HG03097 (cell line): ENCODE measurements at regions not wholly inside any gene's neighbourhood (a gene's known extent, or its start where the extent isn't known, plus 50 kb on each side); places are given as distances from the start of the nearest gene placed in this dataset.
"Not testable (repeated sequence)": the region's sequence is repeated elsewhere in the genome, so short reads cannot be mapped to it uniquely, and the experiment has no call there.

ENCODE experiments used
- ATAC-seq: cut with Tn5 transposase; IDR thresholded peaks from one replicate; pipeline ENCODE4 v1.9.1; 2021; ENCODE audit not compliant: unreplicated experiment, low FRiP score

- not testable (repeated sequence) for ATAC-seq
These were observed 222.3 kb upstream of the PLGLB2 start for GRCh38 chr2:87525497-87525991.

DNA sequence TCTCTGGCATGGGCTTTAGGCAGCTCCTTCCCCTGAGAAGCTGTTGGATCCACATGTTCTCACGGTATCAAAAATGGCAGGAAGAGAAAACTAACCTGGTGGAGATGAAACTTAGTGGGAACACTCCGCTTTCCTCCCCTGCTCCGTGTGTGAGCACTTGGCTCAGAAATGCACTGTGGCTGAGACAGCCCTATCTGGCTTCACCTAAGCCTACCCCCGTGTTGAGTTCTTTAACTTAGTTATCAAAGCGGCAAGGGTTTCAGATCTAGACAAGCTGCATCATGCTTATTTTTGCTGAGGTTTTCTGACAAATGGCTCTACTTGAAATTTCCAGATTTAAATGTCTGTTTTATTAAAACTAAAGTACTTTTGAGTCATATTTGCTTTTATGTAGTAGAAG, 221.6 kb upstream of the PLGLB2 start:
- not testable (repeated sequence) for ATAC-seq

- not testable (repeated sequence) for ATAC-seq
These were observed 215.7 kb upstream of the PLGLB2 start for GRCh38 chr2:87531968-87532715.

DNA sequence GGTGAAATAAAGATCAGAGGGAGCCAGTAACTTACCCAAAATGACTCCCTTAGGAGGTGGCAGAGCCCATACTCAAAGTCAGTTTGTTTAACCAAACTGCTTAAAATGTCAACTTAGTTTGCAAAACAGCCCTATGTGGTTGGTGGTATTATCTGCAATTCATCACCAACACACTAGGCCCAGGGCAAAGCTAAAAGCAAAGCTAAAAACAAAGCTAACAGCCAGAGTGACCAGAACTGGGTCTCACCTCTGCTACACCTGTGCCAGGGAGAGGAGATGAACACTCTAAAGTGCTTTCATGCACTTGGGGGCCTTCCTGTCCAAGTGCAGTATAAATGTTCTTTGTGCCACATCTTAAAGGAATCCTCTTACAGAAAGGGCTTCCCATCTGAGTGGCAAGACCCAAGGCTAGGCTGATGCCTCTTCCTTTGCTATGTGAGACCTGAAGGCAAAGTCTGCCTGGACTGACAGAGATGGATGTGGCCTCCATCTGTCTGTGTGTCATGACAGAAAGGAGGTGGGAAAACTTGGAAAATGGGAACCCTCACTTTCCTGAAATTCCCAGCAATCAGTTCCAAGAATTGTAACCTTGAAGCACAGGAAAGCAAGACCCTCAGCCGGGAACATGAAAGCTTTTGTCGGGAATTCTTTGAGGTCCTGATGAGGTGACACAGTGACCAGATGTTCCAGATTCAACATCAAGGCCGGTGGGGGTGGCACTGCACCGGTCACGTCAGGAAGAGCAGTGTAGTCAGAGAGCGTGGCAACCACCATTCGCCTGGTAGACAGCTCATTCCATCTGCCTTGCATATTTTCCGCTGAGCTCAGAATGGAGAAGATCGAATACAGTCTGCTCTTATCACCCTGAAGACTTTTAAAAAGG, 214.3 kb upstream of the PLGLB2 start:
- not testable (repeated sequence) for ATAC-seq

DNA sequence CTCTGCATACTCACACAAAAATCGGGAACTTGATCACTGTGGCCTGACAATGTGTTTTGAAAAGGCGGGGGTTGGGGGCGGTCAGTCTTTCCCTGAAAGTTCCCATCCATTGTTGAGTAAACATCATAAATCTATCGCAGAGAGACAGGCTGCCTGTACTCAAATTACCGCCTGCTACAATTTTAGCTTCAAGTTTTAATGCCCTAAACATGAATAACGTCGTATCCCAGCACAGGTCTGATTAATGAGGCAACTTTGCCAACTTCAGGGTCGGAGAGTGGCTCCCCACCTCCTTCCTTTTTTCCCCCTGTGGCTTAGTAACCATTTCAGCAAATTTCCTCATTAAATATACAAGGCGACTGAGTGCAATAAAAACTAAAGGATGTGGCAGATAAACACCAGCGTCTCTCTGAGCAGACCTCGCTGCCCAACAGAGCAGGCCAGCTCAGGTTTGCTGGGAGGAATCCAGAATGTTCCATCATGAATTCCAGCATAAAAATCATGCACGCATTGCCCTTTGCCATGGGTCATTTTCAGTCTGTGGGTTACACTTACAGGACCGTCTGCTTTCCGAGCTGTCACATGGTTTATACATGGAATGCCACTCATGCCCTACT, 213.5 kb upstream of the PLGLB2 start:
- not testable (repeated sequence) for ATAC-seq

DNA sequence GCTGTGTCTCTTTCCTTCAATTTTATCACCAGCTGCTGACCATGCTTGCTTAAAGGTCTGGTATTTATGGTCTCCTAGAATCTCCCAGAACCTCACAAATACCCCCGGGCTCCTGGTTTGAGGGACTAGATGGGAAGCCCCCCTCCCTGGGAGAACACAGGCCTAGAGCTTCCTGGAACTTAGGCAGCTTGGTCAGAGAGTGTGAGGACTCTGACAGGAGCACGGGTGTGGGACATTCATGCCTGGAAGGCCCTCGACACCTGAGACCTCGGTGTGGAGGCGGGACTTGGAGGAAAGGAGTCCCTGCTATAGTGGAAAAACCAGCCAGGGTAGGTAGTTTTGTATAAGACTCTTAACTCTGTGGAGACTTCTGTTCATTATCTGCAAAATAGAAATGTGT, 211.5 kb upstream of the PLGLB2 start:
- not testable (repeated sequence) for ATAC-seq

GRCh38 chr2:87537251-87537671, 210.6 kb upstream of the PLGLB2 start:
- not testable (repeated sequence) for ATAC-seq

- ATAC-seq = not testable (repeated sequence)
These were observed 209.6 kb upstream of the PLGLB2 start for GRCh38 chr2:87538268-87538667.

DNA sequence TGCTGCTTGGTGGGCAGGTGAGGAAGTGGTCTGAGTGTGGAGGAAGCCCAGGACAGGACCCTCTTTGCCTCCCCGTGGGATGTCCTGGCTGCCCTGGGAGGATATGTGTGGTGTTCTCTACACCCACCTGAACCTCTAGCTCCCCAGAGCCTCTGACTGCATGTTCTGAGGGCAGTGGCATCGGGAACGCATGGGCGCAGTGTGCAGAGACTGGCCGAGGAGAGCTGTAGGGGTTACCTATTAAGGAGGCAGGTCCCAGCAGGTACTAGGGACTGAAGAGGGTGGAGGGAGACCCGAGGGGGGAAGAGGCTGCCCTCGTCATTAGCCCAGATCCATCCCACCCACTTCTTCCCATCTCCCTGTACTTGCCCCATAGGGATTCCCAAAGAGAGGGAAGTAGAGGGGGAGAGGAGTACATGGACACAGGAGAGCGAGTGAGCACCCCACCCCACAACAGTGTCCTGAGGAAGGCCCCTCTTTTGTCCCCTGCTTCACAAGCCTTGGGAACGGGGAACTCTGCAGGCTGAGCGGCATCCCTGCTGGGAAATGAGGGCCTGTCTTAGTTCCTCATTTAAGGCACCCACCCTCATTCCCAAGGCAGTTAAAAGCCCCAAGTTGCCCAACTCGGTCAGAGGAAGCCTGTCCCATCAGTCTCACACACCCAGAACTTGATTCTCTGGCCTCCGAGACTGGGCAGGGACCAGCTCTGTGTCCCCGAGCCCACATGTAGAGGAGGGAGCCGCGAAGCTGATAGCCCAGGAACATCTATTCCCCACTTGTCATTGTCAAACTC, 208.5 kb upstream of the PLGLB2 start:
- not testable (repeated sequence) for ATAC-seq

DNA sequence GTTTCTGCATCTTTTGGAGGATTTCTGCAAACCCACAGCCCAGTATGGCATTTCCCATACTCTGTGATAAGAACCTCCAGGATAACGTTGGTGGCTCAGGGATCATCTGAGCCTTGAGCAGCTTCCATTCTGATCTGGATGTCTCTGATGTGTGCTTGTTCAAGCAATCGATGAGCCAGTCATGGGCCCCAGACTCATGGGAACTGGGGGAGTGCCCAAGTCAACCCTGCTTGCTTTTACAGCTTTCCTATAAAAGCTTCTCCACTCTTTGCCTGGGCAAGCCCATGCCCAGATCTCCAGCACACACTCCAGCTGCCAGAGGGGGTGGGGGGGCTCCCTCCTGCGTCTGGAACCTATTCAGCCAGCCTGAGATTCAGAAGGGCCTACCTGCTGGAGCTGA, 207.6 kb upstream of the PLGLB2 start:
- not testable (repeated sequence) for ATAC-seq

DNA sequence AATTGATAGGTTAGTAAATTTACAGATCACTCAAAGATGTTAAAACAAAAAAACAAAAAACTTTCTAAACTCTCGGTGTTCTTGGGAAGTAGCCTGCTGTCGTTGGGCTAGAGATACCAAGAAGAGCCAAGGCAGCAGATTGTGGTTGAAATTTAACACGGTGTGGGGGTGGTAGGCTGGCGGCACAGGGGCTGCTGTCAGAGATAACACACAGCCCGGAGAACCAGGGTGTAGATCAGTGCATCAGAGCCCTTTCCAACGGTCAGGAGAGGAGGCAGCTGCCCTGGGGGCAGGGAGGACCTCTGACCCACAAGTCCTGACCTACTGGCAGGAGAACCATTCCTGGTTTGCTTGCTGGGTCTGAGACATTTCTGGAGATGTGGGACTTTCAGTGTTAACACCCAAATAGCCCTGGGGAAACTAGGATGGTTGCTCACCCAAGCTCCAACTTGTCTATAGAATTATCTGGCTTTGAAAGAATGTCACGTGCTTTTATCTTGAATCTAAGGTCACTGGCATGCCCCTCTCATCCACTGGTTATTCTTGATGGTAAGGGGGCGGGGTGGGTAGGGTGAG, 205.2 kb upstream of the PLGLB2 start:
- ATAC-seq = not testable (repeated sequence)

GRCh38 chr2:87543797-87544196, 204.1 kb upstream of the PLGLB2 start:
- not testable (repeated sequence) for ATAC-seq

GRCh38 chr2:87547106-87547505, 200.8 kb upstream of the PLGLB2 start:
- not testable (repeated sequence) for ATAC-seq

DNA sequence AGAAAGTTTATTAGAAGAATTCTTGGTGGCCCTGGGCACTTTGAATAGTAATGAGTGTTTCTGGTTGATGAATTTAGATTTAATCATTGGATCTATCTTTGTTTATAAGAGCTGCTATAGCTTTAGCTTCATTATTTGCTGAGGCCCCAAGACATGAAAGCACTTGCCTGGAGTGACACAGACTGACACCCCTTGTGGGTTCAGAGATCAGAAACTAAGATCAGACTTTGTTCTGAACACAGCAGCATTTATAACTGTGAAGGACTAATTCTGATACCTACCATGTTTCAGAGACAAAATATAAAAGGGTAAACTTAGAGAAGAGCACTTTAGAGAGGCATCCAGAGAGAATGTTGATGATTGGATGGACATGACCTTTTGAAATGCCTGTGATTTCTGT, 199.9 kb upstream of the PLGLB2 start:
- ATAC-seq = not testable (repeated sequence)

DNA sequence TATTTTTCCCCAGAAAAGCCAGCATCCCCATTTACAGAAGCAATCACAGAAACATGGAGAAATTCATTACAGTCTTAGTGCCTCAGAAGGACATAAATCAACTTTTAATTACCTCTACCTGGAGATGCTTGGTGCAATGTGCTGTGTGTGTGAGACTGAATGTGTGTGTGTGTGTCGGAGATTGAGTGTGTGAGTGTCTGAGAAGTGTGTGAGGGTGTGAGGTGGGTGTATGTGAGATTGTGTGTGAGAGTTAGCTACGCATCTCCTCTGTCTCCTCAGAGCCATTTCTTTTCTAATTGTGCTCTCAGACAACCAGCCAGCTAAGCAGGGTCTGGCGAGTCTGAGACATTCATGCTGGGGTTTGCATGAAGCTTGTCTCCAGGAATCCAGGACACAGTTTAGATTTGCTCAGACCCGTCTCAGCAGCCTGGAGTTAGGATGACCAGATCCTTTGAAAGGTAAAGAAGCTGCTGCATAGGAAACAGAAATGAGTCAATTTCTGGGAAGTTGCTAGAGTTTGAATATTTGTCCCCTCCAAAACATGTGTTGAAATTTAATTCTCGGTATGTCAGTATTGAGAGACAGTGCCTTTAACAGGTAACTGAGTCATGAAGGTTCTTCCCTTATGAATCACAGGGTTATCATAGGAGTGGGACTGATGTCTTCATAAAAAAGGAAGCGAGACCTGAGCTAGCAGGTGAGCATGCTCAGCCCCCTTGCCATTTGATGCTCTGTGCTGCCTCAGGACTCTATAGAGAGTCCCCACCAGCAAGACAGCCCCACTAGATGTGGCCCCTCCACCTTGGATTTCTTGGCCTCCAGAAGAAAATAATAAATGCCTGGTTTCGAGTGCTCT, 199.0 kb upstream of the PLGLB2 start:
- not testable (repeated sequence) for ATAC-seq

DNA sequence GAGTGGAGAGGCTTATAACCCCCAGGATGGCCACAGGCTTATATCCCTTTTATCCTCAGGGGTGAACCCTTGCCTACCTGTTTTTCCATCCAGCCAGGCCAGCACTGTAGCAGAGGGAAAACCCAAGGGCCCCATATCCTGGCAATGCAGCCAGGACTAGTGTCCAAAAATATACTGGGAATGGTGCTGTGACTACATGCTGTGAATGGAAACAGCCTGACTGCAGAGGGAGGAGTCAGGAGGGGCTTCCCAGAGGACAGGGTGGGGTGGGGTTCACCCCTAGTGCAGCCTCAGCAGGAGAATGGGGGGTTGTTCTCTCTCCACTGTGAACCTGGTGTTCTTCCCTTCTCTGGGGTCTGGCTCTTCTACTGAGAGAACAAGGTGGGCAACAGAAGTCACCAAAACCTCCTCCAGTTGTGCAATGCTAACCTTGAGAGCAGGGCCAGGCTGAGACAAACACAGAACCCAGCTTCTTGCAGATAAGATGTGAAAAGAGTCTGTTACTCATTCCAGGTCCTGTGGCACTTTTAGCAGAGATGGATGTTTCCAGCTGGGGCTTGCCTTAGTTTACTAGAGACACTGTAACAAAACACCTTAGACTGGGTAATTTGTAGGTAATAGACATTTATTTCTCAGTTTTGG, 198.2 kb upstream of the PLGLB2 start:
- not testable (repeated sequence) for ATAC-seq

- ATAC-seq = not testable (repeated sequence)
These were observed 193.2 kb upstream of the PLGLB2 start for GRCh38 chr2:87554678-87555077.

- not testable (repeated sequence) for ATAC-seq
These were observed 192.8 kb upstream of the PLGLB2 start for GRCh38 chr2:87555082-87555481.
